RWPE1 (cell line): ENCODE measurements at regions not wholly inside any gene's neighbourhood (a gene's known extent, or its start where the extent isn't known, plus 50 kb on each side); places are given as distances from the start of the nearest gene placed in this dataset.

ENCODE experiments used
- CTCF ChIA-PET: fragments of 350-600 bp; sonication (Branson Sonifier 250); formaldehyde crosslinking; extraction: SDS; loops from one replicate; lab custom pipeline; 2021; lab: Yijun Ruan, JAX
- POLR2A ChIA-PET: fragments of 400-600 bp; formaldehyde crosslinking; extraction: SDS; loops from one replicate; lab custom pipeline; 2020; ENCODE audit warnings: antibody characterized with exemption; ENCODE audit not compliant: low non-redundant PET; lab: Yijun Ruan, JAX
- DNase-seq: peaks from one replicate; pipeline ENCODE4 v3.0.0; 2012; ENCODE audit warnings: low spot score
- H3K27ac ChIP-seq: fragments of 450-650 bp; 2 replicates; pipeline ENCODE4 v1.5.1; 2017
- TF ChIP-seq, protein P1 (sequence below): fragments of 450-650 bp; conservative IDR thresholded peaks from 2 replicates; pipeline ENCODE4 v1.5.1; 2017; ENCODE audit warnings: low read depth, mild to moderate bottlenecking

DNA sequence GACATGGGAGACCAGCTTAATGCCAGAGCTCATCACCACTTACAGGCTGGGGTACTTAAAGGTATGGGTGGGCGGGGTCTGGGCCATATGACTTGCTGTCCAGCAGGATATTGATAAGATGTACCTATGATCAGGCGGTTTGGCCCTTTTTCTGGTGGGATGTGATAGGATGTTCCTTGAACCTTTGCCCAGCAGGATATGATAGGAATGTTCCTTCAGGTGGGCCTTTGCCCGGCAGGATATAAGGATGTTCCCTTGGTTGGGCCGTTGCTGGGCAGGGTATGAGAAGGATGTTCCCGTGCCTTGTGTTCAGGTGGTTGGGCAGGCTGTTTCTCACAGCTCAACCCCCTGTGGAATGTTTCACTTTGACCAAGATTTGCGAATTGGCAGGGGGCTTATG is 187.2 kb upstream of the CXCL12 start:
- no peak overlapping the region for H3K27ac ChIP-seq
- no peak for DNase-seq
- ChIA-PET POLR2A (no interaction called here), CTCF (no interaction called here)
- TF ChIP-seq, protein P1, sequence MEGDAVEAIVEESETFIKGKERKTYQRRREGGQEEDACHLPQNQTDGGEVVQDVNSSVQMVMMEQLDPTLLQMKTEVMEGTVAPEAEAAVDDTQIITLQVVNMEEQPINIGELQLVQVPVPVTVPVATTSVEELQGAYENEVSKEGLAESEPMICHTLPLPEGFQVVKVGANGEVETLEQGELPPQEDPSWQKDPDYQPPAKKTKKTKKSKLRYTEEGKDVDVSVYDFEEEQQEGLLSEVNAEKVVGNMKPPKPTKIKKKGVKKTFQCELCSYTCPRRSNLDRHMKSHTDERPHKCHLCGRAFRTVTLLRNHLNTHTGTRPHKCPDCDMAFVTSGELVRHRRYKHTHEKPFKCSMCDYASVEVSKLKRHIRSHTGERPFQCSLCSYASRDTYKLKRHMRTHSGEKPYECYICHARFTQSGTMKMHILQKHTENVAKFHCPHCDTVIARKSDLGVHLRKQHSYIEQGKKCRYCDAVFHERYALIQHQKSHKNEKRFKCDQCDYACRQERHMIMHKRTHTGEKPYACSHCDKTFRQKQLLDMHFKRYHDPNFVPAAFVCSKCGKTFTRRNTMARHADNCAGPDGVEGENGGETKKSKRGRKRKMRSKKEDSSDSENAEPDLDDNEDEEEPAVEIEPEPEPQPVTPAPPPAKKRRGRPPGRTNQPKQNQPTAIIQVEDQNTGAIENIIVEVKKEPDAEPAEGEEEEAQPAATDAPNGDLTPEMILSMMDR: no peak

DNA sequence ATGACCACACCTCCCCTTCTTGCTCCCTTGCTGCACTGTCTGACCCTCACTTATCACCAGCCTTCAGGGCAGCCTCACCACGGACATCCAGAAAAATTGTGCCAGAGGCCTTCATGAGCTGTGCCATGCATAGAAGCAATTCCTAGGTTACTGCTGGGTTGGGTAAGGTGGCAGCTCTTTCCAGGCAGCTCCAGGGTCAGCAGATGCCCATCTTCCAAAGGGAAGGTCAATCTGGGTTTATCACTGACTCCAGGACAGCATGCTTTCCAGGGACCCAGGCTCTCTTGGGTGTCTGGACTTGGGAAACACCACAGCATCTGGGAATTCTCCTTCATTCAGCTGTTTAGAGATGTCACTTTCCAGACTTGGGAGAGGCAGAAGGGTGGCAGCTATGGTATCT is 188.9 kb upstream of the CXCL12 start:
- CTCF ChIA-PET: no interaction called here

DNA sequence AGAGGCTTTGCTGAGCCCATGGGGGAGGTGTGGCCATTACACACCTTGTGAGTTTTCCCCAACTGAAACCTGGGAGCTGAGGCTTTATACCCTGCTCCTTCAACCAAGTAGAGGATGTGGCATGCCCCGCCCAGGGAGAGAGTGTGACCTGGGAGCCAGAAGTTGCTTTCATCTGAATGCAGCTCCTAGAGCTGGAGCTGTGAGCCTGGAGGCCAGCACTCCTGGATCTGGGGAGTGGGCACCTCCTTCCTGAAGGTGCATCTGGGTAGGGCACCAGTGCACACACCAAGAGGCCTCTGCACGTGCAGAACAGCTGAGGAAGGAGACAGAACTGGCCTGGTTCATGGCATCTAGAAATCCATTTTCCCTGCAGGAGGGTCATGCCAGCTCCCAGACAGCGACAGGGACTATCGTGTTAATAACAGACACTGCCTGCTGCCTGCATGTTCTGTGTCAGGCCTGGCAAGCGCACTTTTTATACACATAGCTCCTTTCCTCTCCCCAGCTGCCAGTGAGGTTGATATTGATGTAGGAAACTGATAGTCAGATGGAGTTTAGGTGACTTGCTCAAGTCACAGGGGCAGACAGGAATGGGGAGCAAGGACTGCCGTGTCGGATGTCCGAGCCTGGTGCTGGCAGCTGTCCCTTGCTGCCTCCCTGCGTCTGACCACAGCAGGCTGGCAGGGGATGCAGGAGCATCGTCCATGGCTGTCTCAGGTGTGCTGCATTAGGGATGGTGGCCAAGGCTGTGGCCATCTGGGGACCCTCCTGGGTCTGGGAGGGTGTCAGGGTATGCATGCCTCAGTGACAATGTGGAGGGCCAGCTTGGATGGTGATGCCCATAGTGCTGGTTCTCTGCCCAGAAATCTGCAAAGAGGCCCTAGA is 189.9 kb upstream of the CXCL12 start:
- TF ChIP-seq, protein P1: no peak
- CTCF ChIA-PET: no interaction called here
- no peak for DNase-seq
- no peak overlapping the region for H3K27ac ChIP-seq
- POLR2A ChIA-PET: no interaction called here

More for the DNA sequence above, 188.9 kb upstream of the CXCL12 start:
- no peak overlapping the region for H3K27ac ChIP-seq
- POLR2A ChIA-PET: no interaction called here
- TF ChIP-seq, protein P1: no peak
- no peak for DNase-seq

DNA sequence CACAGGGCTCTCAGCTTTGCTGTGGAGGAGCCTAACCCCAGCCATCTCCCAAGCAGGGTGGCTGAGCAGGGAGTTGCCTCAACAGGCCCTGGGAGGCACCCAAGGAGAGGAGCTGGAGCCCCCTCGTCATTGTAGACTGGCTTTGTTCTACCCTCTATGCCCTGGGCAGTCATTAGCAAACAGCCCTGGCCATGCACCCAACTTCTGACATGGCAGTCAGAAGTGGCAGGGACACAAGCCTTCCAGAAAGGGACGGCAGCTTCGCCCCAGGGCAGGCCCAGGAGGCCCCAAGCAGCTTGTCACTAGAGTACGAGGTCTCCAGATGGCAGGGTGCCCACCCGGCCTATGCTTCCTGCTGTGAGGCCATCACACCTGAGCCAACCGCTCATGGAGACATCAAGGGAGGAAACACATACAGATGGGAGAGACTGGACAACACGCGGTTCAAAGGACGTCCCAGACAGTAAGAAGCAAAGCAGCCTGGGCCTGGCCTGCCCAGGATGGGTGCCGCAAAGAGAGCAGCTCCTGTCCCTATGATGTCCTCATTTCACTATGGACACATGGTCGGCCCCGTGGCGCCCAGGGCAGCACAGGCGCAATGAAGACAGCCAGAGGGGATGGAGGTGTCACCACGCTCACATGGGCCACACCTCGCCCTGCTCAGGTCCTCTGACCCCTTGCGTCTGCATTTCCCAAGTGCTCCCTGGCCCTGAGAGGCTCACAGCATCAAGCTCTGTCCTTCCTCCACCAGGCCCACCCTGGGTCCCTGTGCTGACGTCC is 190.9 kb upstream of the CXCL12 start:
- POLR2A ChIA-PET: no interaction called here

DNA sequence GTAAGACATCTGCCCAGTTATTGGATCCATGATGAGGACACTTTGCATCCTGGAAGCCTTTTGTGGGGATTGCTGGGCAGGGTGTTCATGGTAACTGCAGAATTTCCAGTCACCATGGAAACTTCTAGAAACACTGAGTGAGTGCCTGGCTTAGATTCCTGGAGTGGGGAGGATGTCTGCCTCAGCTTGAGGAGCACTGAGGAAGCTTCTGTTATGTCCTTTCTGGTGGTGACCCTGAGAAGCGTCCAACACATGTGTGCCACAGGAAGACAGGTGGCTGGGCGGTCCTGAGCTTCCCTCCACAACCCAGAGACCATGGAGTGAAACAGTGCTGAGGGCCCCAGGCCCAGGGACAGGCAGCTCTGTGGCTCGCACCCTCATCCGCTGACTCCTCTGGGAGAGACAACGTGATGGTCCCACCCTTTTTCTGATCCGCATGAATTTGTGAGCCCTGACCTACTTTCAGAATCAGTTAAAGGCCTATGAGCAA is 191.8 kb upstream of the CXCL12 start:
- no peak for DNase-seq
- H3K27ac ChIP-seq: no peak overlapping the region
- ChIA-PET POLR2A (no interaction called here), CTCF (interaction anchor here (0.7 kb wide), 1 partner anchor 207 kb away, joined by 5 read pairs; no protein-coding TSS in a partner anchor)
- TF ChIP-seq, protein P1: no peak

More for the DNA sequence above, 190.9 kb upstream of the CXCL12 start:
- TF ChIP-seq, protein P1: no peak
- no peak overlapping the region for H3K27ac ChIP-seq
- CTCF ChIA-PET: no interaction called here
- no peak for DNase-seq

DNA sequence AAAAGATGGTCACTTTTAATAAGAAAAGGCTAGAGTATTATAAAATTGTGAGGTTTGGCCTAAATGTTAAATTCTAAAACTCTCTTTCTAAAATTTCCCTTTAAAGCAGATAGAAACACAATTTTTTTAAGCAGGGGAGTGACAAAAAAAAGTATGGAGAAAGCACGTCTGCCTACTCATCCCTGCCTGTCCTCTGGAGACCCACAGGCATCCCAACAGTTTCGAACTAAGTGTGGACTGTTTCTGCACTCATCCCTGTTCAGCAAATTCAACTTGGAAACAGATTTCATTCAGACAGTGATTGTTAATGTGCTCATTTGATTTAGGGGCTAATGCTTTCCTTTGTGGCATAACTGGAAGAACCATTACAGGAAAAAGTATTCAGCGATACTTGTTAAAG is 192.6 kb upstream of the CXCL12 start:
- ChIA-PET CTCF (interaction anchor here (0.7 kb wide), 1 partner anchor 207 kb away, joined by 5 read pairs; no protein-coding TSS in a partner anchor), POLR2A (no interaction called here)
- DNase-seq: no peak
- H3K27ac ChIP-seq: no peak overlapping the region
- TF ChIP-seq, protein P1: no peak
